ENCODE measurements at regions not wholly inside any gene's neighbourhood (a gene's known extent, or its start where the extent isn't known, plus 50 kb on each side); places are given as distances from the start of the nearest gene placed in this dataset.
"Not testable (repeated sequence)": the region's sequence is repeated elsewhere in the genome, so short reads cannot be mapped to it uniquely, and the experiment has no call there.

DNA sequence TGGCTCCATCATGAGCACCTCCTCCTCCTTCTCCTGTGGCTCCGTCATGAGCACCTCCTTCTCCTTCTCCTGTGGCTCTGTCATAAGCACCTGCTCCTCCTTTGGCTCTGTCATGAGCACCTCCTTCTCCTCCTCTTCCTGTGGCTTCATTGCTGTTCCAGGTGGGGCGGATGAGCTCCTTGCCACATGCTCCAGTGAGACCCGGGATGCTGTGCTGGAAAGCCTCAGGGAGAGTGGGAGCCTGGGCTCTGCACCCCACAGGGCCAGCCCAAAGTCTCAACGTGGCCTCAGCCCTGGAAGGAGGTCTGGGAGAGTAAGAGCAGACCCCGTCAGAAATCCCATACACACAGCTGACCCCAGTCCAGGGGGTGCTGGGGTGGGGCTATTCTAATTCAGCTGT, 380.7 kb downstream of the TCERG1L start:
- no peak for DNase-seq

GRCh38 chr10:130931256-130931655, 380.3 kb downstream of the TCERG1L start:
- no peak for DNase-seq

DNA sequence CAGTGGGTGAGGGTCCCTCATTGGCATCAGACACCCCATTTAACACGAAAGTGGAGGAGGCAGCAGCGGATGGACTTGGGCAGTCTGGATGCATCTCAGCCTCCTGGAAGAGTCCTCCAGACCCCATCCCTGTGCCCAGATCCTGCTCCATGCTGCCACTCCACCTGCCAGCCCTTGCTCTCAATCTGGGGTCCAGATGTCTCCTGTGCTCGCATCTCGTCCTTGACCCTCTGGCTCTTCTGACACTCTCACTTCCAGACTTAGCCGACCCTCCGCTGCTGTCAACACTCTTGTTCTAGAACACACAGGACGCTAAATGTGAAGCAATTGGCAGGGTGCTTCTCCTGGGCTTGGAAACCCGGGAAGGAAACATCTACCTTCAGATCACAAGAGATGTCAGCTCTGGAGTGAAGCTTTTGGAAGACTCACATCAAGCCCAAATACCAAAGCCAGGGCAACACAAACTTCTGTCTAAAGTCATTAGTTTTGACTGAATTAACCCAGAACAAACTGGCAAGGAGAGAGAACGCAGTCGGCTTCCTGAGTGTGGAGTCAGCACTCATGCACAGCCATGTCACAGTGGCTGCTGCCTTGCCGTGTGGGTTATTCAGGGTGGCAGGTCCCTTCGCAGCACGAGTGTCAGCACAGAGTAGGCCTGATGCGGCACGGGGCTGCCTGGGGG, 379.1 kb downstream of the TCERG1L start:
- DNase-seq: no peak

DNA sequence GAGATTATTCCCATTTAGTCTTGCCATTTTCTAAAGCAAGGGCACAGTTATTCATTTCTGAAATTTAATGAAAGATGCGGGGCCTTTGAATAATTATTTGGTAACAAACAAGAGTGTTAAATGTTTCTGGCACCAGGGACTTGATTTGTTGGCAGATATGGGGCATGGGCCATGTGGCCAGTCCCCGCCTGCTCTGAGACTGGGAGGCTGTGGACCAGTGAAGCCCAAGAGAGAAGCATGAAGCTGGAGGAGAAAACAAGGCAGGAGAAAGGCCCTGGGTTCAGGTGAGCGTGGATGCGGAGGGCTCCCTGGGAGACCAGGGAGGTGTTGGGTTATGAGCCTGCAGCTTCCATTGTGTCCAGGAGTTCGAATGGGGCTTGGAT, 378.5 kb downstream of the TCERG1L start:
- DNase-seq: no peak

DNA sequence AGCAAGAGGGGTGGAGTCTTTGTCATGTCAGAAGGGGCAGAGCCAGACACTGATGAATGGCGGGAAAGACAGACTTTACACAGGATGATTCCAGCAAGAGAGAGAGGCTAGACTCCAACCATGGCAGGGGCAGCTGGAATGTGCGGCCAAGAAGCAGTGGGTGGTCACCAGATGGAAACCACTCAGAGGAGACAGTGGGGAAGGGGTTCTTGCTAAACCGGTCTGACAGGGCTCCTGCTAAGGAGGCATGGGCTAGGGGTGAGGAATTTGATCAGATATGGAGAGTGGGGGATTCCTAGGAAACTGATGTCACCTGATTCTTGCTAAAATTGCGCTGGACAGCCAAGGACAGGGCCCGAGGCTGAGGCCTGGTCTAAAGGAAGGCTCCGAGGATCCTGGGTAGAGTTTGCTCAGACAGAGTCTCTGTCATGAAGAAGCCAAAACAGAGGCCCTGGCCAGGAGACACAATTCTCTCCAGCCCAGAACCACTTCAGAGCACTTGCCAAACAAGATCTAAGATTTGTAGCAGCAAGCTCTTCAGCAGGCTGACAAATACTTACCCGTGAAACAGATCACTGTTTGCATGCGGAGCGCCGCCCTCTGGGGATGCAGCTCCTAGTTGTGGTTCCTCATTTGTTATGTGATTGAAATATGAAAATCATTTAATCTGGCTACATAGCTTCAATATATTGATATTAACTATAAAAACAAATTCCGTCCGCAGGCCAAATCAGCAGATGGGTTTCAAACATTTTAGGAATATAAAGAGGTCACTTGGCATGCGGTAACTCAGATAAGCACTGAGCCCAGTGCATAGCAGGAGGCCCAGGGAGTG, 377.0 kb downstream of the TCERG1L start:
- DNase-seq: no peak

GRCh38 chr10:130935128-130935439, 376.4 kb downstream of the TCERG1L start:
- no peak for DNase-seq

DNA sequence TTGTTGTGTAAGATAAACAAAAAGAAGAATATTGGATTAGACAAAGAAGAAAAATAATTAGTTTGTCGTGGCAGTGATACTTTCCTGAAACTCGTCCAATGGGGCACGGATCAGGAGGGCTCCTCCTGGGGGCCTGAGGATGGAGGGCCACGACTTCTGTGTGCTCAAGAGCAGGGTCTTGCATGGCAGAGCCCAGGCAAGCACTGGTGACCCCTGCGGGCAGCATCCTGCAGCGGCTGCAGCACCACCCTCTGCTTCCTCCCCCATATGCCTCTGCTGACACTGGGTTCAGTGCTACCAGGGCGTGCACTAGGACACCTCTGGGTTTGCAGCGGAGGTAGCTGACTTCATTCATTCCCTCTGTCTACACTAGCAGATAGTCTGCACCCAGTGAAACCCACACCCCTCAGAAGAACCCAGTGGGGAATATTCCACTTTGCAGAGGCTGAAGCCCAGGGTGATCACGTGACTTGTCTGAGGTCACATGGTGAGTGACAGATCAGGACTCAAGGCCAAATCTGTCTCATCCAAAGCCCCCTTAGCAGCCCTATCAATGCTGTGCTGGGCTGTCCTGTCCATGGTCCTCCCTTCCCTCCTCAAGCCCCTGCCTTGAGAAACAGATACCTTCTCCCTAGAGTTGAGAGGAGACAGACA, 375.5 kb downstream of the TCERG1L start:
- no peak for DNase-seq

DNA sequence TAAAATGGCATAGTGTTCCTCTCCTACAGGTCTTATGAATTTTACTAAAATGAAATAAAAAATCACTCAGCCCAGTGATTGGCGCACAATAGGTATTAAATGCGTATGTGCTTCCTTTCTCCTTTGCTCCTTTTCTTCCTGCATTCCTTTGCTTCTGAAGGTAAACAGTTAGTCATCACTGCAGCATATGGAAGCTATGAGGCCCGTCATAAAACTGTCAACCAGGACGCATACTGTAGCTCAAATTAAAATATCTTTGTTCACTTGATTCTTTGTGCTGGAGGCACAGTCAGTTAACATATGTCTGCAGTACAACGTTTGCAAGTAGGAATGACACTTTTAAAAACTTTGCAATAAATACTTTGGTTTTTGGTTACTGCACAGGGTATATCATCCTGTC, 374.7 kb downstream of the TCERG1L start:
- no peak for DNase-seq

DNA sequence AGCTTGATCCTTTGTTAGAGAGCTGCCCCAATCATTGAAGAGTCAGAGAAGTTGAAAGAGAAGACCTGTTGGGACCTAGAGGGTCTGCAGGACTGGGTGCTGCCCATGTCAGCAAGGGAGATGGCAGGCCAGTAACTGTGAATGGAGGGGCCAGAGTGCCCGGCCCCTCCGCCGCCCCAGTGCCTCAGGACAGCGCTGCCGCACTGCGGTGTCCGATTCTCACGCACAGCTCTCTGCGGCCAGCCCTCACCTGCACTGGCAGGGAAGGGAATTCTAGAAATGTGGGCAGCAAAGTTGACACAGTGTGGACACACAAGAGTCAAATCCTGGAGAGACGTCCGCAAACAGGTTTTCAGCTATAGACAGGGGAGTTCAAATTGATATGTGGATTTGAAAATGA, 373.5 kb downstream of the TCERG1L start:
- DNase-seq: no peak

GRCh38 chr10:130938891-130939290, 372.6 kb downstream of the TCERG1L start:
- not testable (repeated sequence) for DNase-seq

DNA sequence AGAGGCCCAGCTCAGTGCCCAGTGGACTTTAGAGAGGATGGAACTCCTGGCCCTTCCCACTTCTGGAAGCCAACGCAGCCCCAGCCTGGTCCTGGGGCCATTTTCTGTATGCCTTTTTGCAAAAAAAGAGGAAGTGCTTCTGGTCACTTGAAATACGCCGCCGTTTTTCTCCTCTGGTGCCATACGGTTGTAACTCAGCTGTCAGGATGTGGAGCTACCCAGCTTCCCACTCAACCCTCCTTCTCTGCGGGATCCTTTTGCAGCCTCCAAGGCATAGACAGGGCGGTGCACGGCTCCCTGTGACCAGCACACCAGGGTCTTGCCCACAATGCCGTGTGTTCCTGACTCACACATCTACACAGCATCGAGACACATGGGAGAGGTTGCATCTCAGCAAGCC, 369.6 kb downstream of the TCERG1L start:
- no peak for DNase-seq

DNA sequence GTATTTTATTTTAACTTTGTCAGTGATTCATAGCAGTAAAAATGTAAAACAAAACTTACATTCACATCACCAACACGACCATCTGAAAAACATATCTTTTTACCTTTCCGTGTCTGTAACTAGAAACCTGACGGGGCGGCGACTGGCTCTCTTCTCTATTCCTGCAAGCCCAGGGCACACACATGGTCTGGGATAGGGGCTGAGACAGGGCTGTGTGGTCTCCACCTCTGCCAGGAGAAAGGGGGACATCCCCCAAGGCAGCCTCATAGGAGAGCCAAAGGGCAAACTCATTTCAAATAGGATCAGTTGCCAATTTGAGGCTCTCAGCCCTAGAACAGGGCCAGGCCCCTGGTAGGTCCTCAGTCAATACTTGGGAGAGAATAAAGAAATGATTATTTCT, 359.4 kb downstream of the TCERG1L start:
- no peak for DNase-seq

- no peak for DNase-seq
These were observed 357.1 kb downstream of the TCERG1L start for GRCh38 chr10:130954326-130954905.

DNA sequence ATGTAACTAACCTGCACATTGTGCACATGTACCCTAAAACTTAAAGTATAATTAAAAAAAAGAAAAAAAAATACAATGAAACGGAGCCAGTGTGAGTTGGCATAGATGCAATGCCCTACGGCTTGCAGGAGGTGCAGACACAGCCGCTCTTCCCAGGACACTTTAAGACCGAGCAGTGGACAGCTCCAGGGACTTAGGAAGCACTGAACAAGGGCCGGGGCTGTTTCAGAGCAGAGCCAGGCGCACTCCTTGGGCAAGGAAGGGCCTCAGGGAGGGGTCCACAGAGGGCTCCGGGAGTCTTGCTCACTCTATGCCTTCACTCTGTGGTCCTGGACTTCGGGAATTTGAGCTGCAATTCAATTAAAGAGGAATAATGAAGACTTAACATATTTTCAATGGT, 355.3 kb downstream of the TCERG1L start:
- DNase-seq: no peak

DNA sequence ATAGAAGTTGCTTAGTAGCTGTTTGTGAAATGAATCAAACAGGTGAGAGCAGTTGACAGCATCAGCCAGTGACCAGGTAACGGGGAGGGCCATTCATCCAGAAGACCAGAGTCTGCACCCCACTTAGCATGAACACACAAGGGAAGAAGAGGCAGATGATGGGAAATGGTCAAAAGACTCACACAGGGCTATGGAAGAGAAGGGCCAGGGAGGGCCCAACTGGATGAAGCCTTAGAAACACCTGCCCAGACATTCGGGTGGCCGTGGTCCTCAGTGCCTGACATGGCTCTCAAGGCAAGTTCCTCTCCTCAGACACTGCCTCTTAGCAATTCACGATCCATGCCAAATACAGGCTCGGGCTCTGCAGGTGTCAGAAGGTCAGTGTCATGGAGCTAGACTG, 354.1 kb downstream of the TCERG1L start:
- DNase-seq: no peak

DNA sequence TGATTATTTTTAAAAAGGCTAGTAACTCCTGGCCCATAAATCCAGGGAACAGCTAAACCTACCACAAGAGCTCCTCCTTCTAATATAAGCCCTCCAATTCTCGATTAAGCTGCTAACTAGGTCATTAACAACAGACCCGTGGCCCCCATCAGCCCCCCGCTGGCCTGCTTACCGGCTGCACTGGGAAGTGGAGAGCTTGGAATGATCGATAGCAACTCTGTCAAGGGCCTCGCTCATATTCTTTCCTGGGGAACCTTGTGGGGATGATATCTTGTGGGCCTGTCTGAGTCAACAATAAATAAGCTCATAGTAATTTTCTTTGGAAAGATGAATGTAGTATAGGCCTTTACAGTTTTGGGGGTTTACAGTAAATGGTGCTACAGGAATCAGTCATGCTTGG, 353.5 kb downstream of the TCERG1L start:
- DNase-seq: no peak

GRCh38 chr10:130958981-130959751, 352.4 kb downstream of the TCERG1L start:
- DNase-seq: no peak

GRCh38 chr10:130959752-130960195, 351.7 kb downstream of the TCERG1L start:
- no peak for DNase-seq

DNA sequence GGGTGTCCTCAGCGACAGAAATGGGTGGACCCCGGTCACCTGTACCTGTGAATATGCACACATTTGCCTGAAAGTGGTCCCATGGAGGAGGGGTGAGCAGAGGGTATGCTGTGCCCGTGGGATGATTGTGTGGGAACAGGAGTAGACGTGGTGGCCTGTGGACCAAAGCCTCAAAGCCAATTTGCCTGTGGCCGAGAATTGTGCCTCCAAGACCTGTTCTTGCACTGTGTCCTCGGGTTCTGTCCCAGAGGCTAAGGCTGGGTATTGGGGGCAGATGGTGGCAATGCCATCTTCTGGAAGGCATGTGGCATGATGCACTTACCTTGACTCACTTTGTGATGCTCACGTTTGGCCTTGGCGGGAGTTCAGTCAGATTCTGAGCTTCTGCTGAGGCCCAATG, 351.0 kb downstream of the TCERG1L start:
- no peak for DNase-seq

DNA sequence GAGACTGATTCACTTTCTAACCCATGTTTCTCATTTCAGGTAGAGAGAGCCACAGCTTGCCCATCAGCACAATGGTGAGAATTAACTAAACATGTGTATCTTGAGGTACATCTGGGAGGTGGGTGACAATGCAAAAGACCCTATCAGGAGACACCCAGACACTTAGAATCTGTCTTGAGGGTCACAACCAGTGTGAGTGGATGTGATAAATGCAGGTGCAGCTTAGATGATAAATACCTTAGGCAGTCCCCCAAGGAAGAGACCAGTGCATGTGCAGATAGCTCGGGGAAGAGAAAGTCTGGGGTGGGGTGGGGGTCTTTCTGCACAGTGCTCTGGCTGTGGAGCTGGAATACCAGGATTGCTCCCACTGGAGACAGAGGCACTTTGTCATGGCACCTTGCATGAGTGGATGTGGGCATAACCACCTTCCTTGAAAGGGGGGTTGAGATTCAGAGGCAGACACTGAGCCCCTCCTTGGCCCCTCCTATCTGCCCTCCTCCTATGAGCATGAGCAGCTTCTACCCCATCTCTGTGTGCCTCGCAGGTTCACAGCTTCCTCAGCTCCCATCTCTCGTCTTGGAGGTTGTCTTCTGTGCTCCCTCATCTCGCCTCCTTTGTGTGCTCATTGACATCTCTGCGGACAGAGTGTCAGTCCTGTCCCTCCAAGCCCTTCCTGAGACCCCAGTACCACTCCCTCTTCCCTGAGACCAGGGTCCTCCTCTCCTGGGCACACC, 349.8 kb downstream of the TCERG1L start:
- no peak for DNase-seq

- no peak for DNase-seq
These were observed 349.1 kb downstream of the TCERG1L start for GRCh38 chr10:130962240-130963051.

All from Kasumi-1 (cell line).